ENCODE measurements at regions not wholly inside any gene's neighbourhood (a gene's known extent, or its start where the extent isn't known, plus 50 kb on each side); places are given as distances from the start of the nearest gene placed in this dataset.

DNA sequence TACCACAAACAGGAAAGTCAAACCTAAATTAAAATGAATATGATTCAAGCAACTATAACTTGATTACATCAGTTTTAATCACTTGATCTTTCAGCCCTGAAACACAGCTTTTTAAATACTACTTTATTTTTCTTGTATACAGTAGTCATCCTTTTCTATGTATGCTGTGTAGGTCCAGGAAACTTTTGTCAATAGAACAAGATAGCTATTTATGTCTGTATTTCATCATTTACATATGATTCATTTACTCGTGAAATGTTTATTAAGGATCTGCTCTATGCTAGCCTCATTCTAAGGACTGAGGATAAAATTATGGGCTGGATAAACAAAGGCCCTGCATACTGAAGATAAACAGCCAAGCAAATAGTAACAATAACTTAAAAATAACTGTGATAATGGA lies 930.2 kb downstream of the TFAP2A start:
- no peak for DNase-seq (ENCODE audit: low read depth in 2 of 2)

DNA sequence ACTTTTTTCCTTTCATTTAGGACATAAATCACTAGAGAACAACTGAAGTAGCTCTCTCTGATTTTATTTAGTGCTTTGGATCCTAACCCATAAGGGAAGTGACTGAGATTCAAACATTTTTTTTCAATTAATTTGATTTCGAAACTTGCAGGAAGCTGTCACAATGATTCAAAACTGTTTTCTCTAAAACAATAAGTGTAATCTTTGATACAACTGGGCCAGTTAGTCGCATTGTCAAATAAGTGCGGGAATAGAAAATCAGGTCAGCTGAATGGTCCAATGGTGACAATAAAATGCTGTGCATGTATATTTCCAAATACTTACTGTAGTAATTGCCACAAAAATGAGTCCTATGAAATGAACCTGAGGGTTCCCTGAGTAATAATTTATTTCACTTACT lies 930.8 kb downstream of the TFAP2A start:
- no peak for DNase-seq (ENCODE audit: low read depth in 2 of 2)

DNA sequence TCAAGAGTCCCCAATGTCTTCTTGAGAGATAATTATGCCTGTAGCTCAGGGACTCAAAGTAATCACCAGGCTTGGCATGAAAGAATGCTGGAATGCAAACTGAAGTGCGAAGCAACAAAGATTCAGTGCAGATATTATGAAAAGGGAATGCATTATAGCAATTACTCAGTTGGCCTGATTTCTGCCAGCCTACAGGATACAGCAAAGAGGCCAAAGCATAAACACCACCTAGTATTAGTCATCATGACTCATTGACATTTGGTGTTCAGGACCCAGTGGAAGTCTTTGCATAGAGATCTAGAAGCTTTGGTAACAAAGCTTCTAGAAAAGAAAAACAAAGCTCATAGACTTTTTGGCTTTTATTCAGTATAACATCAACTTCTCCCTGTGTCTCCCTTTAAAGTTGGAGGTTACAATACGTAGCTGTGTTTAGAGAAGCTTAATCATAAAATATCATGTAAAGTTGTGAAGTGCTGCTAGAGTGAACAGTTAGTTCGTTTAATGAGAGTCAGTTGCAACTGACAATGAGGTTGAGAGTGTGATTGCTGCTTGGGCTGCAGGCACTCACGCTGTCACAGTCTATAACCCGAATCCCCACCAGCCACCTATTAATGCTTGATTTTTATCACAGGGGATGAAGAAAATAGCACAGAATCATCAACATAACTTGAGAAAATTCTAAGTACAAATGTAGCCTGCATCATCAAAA lies 932.7 kb downstream of the TFAP2A start:
- peak in 1 of 2 donors; percentile 89 for DNase-seq (ENCODE audit: low read depth in 2 of 2)

DNA sequence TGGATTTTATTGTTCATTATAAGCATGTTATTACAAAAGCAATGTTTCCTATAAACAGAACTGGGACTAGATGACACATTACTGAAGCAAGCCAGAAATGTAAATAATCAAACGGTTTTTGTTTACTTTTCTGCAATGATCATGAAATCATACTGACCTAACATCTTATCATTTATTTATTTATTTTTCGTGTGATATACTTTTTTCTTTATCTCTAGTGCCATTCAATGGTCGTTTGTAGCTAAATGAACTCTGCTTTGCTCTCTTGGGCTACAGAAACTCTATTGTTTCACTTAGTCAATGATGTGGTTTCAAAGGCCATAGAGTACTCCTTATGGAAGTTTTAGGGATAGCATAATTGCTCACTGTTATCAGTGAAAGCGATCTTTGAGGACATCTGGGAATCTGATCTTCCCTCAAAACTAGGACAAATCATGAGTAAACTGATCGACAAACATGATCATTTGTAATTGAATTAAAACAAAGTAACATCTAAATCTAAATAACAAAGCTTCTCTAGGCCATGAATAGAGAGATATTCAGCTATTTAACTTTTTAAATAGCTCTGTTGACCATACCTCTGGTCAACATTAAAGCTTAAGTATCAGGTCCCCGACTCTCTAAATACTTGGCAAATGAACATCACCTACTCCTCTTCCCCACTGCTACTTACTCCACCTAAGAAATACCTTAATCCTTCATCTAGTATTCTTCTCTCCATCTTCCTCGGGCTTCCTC lies 933.4 kb downstream of the TFAP2A start:
- DNase-seq (ENCODE audit: low read depth in 2 of 2) = peak in 1 of 2 donors; percentile 20

DNA sequence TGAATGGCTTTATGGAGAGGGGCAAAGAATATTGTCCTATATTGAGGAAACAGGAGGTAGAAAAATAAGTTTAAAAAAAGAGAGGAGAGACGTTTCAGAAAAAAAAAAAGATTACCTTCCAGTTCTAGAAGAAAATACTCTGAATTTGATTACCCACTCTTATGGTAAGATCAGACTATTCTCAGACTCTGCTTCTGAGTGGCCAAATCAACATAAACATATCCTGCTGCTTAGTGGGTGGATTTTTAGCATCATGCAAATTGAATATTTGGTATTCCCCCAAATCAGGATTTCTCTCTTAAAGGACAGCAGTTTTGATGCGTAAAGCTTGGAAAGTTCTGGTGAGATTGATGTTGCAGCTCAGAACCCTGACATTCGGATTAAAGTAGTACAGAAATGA lies 946.6 kb downstream of the TFAP2A start:
- DNase-seq (ENCODE audit: low read depth in 2 of 2) = no peak

DNA sequence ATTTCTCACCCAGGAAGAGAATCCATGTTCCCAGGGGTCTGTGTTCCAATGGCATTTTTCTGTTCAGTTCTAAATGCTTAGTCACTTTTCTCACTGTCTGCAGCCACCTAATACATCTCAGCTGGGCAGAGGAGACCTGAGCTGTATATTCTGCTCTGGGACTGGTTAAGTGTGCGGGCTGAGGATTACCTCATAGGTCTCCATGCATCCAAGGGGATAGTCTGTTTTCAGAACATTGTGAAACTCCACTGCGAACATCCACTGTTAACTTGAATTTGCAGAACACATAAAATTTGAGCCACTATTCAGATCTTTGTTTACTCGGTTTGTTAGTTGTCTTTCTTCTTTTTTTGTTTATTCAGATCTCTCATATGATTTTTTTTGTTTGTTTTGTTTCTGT lies 947.1 kb downstream of the TFAP2A start:
- no peak for DNase-seq (ENCODE audit: low read depth in 2 of 2)

DNA sequence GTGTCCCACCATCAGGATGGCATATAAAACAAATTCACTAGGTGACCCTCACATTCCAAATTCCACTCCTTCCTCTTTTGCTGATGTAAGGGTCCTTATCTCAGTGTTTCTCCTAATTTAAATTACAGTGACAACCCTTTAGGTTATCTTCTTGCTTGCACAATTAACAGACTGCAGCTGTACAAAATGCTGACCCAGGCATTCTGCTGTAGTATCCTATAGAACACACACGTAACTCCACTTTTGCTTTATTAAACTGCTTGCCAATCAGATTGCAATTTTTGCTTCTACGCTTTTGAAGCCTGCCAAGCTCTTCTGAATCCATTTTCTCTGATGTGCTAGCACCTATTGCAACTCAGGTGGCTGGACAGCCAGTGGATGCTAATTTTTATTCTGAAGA lies 950.3 kb downstream of the TFAP2A start:
- DNase-seq (ENCODE audit: low read depth in 2 of 2) = no peak

DNA sequence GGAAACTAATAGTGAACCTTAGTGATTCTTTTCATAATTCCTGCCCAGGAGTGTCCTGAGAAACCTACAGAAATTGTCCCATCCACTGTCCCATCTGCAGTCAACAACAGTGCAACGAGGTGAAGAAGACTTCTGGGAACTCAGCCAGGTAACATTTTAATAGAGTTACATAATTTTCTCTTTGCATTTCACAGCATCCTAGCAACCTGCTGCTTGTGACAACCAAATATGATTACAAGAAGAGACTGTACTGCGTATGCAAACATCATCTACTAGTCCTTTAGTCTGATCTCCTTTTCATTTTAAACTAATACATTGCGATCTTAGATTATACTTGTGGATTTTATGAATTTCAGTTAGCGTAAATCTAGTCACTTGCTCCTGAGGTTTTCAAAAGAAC lies 951.6 kb downstream of the TFAP2A start:
- no peak for DNase-seq (ENCODE audit: low read depth in 2 of 2)

DNA sequence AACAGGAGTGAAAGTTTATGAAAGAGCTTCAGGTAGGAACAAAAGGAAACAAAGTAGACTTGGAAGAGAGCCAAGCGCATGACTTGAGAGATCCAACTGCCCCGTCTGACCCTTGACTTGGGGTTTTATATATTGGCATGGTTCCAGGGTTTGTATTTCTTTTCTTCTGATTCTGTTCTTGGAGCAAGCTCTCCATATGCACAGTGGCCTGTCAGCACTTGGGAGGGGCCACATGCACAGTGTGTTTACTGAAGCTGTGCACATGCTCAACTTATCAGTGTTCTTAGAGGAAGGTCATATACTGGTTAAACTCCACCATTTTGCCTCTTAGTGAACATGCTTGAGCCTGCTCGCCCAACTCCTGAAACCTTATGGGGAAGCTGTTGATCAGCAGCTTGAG lies 953.7 kb downstream of the TFAP2A start:
- DNase-seq (ENCODE audit: low read depth in 2 of 2) = no peak

DNA sequence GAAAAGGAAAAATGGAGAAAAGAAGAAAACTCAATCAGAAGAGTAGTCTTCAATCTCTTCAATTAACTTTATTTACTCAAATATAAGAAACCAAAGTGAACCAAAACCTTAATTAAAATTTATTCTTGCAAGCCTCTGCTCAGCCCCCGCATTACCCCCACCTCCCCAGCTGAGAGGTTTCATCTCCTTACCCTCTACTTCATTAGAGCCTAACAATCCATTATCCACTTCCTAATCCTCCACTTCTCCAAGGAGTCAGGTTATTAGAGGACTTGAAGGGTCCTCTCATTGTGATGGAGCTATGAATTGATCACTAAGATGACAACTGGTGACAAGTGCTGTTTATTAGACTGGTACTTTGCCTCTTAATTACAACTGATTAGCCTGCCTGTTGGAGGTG lies 956.5 kb downstream of the TFAP2A start:
- no peak for DNase-seq (ENCODE audit: low read depth in 2 of 2)

DNA sequence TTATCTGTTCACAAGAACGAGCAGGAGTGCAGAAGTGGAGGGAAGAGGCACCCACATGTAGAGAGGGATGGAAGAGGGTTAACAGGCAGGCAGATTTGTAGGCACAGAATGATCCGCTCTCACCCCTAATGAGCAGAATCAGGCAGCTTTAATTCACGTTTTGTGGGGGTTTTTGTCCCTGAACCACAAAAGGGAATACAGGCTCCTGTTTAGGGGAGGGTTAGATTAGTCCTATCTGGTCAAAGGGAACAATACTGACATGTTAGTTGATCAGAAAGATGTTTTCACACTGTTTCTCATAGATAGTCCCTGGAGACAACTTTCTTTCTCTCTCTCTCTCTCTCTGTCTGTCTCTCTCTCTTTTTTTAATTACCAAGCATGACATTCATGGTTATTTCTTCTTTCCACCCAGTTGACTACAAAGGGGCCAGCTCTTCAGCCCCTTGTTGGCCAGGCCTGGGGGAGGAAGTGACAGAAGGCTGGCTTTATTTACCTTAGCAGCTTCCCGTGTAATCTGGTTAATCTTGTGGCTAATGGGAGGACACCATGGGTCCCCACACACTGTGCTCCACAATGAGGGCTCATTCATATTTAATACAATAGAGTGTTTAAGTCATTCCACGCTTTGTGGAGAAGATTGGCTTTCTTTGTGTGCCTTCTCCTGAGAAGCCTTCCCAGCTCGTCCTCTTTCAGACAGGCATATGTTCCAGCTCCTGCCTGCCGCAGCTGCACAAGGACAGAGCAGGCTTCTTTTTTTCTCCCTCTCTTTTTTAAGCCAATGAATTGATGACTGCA lies 958.8 kb downstream of the TFAP2A start:
- no peak for DNase-seq (ENCODE audit: low read depth in 2 of 2)

DNA sequence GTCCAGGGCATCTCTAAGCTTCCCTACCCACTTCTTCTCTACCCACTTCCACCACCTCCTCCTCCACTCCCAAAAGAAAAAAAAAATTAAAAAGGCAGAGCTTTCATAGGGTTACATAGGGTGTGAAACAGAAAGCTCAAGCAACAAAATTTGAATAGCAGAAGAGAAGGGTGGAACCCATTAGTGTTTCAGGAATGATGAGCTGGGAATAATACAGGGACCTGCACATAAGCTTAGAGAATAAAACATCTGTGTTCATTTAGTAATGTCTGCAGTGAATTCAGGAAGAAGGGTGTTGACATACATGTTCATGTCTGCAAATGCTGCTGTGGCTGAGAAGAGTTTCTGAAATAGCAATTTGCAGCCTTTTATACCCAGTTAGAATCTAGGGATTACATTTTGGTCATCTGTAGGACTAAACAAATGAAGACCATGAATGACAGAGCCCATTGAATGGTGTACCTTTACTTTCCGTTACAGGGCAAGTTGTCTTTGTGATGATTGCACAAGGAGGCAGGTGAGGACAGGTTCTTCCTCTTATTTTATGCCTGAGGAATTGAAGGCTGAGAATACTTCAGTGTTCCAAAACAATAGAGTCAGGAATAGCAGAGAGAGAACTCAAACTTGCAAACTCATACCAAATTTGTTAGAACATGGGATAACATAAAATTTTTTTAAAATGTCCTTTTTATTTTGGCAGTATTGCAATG lies 975.1 kb downstream of the TFAP2A start:
- DNase-seq (ENCODE audit: low read depth in 2 of 2) = no peak

DNA sequence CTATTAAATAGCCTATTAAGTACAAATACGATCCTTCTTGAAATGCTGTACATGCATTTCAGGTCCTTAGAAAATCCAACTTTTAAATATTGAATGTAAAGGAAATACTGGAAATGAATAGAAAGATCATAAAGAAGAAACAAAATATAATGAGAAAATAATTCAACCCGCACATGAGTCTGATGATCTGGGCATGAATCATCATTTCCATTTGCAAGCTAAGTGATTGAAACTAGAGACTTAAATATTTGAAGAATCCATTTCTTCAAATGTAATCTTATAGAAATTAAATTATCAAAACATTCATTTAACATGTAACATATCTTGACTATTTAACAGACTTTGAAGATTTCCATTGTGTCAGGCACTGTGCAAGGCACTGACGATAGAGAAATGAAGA lies 977.0 kb downstream of the TFAP2A start:
- DNase-seq (ENCODE audit: low read depth in 2 of 2) = peak in 1 of 2 donors; percentile 2

DNA sequence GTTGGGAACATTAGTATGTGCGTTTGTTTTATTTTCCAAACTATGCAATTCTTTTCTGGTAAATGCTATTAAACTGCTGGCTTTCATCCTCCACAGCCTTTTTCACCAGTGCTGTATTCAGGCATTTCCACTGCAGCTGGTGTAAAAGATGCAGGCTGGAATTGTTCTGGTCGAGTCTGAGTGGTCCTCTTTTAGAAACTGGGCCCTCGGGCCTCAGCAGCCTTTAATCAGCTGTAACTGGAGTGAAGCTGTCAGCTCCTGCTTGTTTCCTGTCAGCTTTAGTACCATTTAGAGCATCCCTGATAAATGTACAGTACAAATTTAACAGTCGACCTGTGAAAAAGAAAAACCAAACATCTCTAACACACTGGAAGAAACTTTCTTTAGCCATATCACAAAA lies 979.6 kb downstream of the TFAP2A start:
- DNase-seq (ENCODE audit: low read depth in 2 of 2) = no peak

DNA sequence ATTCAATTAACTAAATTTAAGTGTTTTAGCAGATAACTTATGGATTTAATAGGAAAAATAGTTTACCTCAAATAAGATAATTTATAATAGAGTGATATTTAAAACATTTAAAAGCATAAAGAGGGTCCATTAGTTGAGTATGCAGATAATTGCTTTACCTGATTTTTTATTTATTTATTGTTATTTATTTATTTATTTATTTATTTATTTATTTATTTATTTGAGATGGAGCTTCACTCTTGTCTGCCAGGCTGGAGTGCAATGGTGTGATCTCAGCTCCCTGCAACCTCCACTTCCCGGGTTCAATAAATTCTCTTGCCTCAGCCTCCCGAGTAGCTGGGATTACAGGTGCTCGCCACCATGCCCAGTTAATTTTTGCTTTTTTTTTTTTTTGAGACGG lies 982.9 kb downstream of the TFAP2A start:
- DNase-seq (ENCODE audit: low read depth in 2 of 2) = no peak

DNA sequence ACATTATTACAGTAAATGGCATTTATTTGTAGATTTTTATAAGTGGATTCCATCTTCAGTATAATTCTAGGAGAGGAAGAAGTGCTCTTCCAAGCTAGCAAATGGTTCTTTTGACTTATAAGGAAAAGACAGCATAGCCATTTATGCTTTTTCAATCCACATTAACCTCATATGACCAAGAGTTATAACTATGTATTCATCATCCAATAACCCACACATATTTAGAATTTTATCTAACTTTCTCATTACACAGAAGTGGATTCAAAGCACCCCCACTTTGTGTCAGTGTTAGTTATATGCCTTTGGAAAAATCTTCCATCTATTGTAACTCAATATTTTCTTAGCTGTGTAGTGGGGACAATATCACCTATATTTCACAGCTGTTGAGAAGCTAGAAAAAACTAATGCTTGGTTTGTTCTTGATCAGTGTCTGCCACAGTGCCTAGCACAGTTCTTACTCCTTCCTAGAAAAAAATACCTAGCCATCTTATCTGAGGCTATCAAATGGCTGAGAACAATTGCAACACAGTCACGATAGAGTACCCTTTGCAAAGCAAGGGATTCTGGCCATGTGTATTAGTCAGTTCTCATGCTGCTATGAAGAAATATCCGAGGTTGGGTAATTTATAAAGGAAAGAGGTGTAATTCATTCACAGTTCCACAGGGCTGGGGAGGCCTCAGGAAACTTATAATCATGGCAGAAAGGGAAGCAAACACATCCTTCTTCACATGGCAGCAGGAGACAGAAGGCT lies 986.3 kb downstream of the TFAP2A start:
- no peak for DNase-seq (ENCODE audit: low read depth in 2 of 2)

DNA sequence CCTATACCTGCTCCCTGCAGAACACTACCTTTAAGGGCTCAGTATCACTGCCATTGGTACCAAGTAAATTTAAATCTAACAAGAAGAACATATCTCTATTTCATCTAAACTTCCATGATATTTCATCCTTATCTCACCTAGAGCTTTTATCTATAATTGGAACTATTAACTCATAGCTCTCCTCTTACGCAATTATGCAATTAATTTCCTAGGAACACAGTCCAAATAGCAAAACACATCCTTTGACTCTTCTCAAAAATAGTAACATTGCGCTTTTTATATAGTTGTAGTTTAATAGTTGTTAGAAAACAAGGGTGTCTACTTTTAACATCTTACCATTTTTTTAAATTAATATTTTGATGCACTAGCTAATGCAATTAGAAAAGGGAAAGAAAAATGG lies 986.8 kb upstream of the SLC35B3 start:
- DNase-seq (ENCODE audit: low read depth in 2 of 2) = no peak

DNA sequence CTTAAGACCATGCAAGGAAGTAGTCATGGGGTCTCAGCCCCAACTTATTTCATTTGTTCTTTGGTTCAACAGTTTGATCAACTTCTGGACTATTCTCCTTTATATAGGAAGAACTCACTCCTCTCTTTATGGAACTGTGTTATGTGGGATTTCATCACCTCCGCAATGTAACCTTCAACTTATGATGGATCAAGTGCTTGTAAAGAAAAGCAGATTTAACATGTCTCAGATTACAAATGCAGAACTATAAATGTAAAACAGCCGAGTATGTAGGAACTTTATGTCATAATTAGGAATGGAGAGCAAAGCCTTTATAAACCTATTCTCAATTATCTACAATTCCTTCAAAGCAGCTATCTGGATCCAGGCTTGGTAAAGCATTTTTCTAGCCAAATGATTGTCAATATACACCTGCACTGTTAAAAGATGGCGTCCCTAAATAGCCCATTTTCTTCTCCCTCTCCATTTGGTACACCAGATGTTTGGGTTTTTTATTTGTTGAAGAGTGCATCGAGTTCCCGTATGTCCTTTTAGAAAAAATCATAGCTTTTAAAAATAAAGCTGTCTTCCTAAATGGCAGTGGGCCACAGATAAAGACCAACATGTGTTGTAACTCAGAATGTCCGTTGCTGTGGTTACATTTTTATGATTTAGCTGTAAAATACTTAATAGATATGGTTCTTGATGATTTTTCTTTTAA lies 985.1 kb upstream of the SLC35B3 start:
- no peak for DNase-seq (ENCODE audit: low read depth in 2 of 2)

DNA sequence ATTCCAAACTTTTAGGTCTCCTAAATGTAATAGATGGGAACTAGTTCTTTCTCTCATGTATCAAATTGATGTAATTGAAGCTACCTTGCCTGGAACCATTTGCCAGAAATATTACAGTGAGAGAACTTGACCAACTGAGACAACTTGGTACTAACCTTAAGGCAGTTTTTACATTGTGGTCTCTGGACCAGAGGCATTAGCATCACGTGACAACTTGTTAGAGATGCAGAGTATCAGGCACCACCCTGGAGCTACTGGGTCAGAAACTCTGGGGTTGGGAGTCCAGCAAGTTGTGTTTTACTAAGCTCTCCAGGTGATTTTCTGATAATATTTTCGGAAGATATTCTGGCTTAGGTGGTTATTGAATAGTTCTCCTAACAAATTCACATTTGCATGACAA lies 982.1 kb upstream of the SLC35B3 start:
- no peak for DNase-seq (ENCODE audit: low read depth in 2 of 2)

DNA sequence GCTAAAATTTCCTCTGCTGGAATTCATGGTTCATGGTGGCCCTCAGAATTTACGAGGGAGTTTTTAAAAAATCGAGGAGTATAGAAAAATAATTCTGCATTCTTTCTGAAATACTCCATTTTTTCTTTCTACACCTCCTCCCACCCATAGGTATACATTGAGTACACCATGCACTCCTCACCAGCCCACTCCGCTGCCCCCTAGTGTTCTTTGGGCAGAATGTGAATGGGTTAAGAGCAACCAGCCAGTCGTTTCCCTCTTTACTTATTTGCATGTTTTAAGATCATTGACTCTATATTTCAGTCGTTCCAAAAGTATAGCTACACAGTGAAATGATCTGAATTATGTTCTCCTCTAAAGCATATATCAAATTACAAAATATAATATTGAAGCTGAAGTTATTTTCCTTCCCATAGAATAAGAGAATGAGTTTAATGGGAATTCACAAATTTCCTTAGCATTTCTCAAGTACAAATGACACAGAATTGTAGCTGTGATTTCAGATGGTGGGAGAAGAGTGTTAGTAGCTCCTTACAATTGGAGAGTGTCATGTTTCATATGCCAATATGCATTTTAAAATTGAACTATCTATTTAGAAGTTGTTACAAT lies 977.7 kb upstream of the SLC35B3 start:
- DNase-seq (ENCODE audit: low read depth in 2 of 2) = peak in 1 of 2 donors; percentile 3

All from dermis microvascular lymphatic vessel endothelial cell (primary cell).